HG03342 (cell line): ENCODE measurements at regions not wholly inside any gene's neighbourhood (a gene's known extent, or its start where the extent isn't known, plus 50 kb on each side); places are given as distances from the start of the nearest gene placed in this dataset.

Source experiments
- ATAC-seq: cut with Tn5 transposase; IDR thresholded peaks from one replicate; pipeline ENCODE4 v1.9.1; 2021; ENCODE audit warnings: mild to moderate bottlenecking, moderate library complexity; ENCODE audit not compliant: unreplicated experiment

- no peak for ATAC-seq
These were observed 76.5 kb upstream of the ADRB1 start for GRCh38 chr10:113967126-113967525.

DNA sequence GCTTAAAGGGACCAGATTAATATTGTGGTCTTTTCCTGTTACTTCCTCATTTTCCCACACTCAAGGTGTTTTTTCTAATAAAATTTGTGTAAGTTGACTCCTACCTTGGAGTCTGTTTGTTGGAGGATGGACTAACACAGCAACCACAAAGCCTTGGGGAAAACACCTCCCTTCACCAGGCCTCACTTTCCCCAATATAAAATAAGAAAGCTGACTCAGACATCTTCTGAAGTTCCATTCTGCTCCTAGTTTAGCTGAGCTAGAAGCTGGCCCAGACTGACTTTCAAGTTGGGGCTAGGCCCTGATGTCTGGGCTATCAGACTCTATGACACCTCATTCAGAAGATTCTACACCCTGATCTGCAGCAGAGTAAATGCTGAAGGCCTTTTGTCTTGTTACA, 73.0 kb upstream of the ADRB1 start:
- ATAC-seq: no peak

- ATAC-seq: no peak
These were observed 72.2 kb upstream of the ADRB1 start for GRCh38 chr10:113971349-113971973.

- no peak for ATAC-seq
These were observed 66.5 kb upstream of the ADRB1 start for GRCh38 chr10:113977174-113977573.

DNA sequence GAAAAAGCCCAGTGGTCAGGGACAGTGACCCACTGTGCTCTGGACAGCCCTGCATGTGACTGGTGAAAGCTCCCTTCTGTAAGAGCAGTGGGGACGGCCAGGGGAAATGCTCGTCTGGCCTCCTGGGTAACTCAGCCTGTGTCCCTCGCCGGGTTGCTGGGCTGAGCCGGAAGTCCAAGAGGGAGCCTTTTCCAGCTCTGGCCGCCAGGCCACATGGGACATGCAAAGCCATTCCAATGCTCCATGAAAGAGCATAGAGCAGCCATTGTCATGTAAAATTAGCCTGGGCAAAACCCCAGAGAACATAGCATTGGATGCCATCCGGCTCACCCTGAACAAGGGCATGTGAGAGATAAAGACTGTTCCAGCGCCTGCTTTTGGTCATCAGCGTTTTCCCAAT, 64.9 kb upstream of the ADRB1 start:
- no peak for ATAC-seq

DNA sequence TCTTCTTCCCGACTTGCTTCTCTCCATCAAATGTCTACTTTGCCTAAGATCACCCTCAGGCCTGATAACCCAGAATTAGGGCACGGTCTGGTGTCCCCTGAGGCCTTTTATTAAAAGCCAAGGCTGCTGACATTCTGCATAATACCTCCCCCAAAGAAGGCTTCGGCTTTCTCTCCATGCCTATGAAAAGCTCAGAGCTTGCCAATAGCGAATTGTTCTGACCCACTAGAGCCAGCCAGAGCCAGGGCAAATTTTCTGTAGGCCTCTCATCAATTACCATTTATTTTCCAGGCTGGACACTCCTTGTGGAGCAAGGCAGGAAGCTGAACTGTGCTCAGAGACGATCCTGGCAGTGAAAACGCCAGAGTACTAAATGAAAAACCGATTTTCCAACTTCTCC, 64.3 kb upstream of the ADRB1 start:
- ATAC-seq: no peak

GRCh38 chr10:113980408-113981087, 63.1 kb upstream of the ADRB1 start:
- ATAC-seq: no peak

DNA sequence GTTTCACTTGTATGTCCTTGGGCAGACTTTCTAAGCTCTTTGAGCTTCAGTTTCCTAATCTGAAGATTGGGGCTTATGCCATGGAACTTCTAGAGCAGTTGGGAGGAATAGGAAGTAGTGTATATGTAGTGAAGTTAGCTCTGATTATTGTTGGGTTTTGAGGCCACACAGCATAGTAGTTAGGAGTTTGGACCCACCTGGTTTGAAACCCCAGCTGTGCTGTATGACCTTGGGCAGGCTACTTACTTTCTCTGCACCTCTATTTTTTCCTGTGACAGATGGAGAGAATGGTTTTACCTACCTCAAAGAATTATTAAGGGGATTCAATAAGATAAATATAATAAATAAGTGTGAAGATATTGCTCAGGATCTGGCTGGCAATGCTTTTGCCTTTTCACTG, 61.4 kb upstream of the ADRB1 start:
- ATAC-seq: peak; percentile 24

DNA sequence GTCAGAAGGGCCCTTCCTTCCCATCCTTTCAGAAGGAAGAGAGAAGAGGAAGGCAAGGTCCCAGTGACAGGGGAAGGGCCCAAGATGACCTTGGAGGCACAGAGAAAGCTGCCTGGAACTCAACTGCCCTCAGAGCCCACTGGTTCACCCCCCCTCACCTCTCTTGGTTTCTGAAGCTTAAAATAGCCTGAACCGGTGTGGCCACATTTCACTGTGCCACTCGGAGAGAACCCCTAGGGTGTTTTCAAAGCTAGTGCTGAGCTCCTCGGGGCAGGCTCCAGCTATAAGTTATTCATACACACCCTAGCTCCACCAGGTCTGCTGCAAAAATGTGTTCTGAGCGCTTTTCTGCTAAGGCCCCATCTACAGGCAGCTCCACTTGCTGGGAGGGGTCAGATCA, 60.9 kb upstream of the ADRB1 start:
- ATAC-seq: peak; percentile 83

- ATAC-seq: no peak
These were observed 60.1 kb upstream of the ADRB1 start for GRCh38 chr10:113983552-113983951.

DNA sequence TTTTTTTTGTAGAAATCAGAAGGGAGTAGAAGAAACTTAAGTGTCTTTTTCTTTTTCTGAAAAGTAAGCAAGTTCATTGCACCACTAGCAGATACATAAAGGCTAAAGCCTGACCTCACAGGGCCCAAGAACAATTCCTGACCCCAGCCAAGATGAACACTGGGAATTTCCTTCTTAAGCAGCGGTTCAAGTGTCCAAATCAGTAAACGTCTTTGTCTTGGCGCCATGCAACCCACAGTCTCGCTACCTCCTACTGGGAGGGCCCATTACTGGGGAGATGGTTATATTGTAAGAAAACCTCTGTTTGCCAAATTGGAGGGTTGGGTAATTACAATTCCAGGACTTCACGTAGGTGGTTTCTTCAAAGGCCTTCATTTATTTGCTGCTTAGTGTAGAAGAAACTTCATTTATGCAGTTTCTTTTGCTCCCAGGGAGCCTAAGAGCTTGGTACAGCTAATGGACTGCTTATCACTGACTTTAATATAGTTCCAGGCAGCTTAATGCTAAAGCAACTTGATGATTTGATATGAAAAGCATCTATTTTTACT, 58.3 kb upstream of the ADRB1 start:
- no peak for ATAC-seq

- ATAC-seq: no peak
These were observed 57.4 kb upstream of the ADRB1 start for GRCh38 chr10:113986316-113986715.

DNA sequence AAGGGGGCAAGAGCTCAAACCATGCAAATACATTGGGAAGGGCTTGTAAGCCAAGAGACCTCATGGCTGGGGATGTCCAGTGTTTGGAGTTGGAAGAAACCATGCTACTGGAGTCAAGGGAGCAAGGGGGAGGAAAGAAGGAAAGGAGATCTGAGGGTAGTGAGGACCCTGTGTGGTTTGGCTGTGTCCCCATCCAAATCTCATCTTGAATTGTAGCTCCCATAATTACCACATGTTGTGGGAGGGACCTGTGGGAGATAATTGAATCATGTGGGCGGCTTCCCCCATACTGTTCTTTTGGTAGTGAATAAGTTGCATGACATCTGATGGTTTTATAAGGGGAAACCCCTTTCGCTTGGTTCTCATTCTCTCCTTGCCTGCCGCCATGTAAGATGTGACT, 56.5 kb upstream of the ADRB1 start:
- no peak for ATAC-seq

GRCh38 chr10:113987805-113988204, 55.9 kb upstream of the ADRB1 start:
- no peak for ATAC-seq

DNA sequence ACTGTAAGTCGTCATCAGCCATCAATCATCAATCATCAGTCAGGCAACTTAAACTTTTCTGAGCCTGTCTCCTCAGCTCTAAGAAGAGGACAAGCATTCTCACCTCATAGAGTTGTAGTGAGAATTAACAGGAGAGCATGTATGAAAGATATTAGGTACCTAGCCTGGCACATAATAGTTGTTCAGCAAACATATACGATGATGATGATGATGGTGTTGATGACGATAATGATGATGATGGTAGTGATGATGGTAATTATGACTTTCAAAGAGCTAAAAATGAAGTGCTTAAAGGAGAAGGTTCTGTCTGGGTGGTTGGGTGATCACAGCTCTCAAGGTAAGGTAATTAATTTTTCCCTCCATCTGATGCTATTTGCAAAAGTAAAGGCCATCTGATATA, 55.1 kb upstream of the ADRB1 start:
- no peak for ATAC-seq

DNA sequence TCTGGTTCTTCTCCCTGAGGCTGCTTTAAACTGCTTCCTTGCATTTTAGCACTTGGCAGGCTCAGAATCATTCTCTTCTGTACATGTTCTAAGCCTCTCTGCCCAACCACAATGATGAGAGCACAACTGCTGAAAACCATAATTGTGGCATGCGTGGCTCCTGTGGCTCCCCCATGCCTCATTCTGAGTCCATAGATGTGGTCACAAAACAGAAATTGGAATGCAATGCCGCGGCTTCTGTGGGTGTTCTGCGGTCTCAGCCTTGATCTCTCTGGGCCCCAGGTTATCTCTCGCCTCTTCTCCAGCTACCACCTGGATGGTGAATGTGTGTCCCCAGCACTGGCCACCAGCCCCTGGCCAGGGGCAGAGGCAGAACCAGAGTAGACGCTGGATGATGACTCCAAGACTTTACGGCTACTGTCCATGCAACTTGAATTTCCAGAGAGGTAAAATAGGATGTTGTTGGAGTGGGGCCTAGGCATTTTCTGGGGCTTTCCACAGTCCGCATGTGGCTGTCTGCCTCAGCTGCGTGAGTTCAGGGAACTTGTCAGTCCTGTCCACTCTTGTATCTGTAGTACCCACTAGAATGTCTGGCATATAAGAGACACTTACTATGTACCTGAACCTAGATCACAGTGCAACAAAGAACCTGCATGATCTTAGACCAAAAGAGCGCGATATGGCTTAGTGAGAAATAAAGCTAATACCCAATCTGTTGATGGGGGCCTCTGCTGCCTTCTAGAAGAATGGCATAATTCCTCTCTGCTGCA, 52.4 kb upstream of the ADRB1 start:
- ATAC-seq: no peak

DNA sequence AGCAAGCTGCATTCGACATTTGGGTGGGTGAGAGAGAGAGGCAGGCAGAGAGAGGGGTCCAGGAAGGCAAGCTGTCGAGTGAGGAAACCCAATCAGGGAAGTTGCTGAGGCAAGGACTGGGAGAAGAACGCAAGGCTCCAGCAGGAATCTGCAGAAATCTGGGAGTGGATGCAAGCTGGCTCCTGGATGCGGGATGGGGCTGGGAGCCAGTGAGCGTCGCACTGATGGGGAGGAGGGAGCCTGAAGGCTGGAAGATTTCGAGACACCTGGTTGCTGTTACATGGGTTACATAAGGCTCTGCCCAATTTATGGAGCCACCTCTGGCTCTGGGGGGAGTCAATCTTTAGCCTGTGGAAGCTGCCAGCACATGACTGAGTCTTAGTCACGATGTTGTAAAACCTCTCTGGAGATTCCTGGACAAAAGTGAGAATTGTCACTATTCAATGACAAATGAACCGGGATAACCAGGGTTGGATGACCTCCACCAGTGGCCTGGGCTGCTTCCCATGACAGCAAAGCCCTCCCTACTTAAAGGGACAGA, 51.1 kb upstream of the ADRB1 start:
- ATAC-seq: no peak

GRCh38 chr10:113993489-113993991, 50.1 kb upstream of the ADRB1 start:
- no peak for ATAC-seq
